ENCODE measurements at regions not wholly inside any gene's neighbourhood (a gene's known extent, or its start where the extent isn't known, plus 50 kb on each side); places are given as distances from the start of the nearest gene placed in this dataset.

- TF ChIP-seq EZH2 (IDR thresholded peaks at IDR 0.05; ENCODE audit: borderline replicate concordance, insufficient read depth, low read depth, low read length, poor library complexity, severe bottlenecking) = no peak
- H3K79me2 ChIP-seq (ENCODE audit: control insufficient read depth, insufficient read depth, low read length) = no peaks in the 10 kb centered on the region
- H3K27me3 ChIP-seq (replicated peaks in 1 of 4; ENCODE audit: control extremely low read depth in 1 of 4, control insufficient read depth in 3 of 4, insufficient read depth in 4 of 4, low read length in 3 of 4) = no peaks in the 10 kb centered on the region
- no peaks in the 10 kb centered on the region for H3K27me3 Mint-ChIP-seq
- CTCF ChIA-PET = no interaction called here
- H3K4me2 ChIP-seq (replicated peaks; ENCODE audit: low read depth, low read length, poor library complexity, severe bottlenecking) = no peak overlapping the region
- intact Hi-C loops (cut with micrococcal nuclease) = no loop called here
- H3K36me3 ChIP-seq (replicated peaks in 1 of 2; ENCODE audit: control extremely low read depth in 1 of 2, control insufficient read depth in 1 of 2, extremely low read depth in 1 of 2, insufficient read depth in 2 of 2, low read length in 1 of 2) = no peaks in the 10 kb centered on the region
- H3K9me3 Mint-ChIP-seq (ENCODE audit: insufficient read depth) = no peaks in the 10 kb centered on the region
- no peak overlapping the region for H3K4me3 Mint-ChIP-seq
- DNase-seq (no peak), ATAC-seq (ENCODE audit: low read depth) (no peak)
- no peak overlapping the region for H3K27ac ChIP-seq (ENCODE audit: low read length in 2 of 2)
- POLR2A ChIA-PET = no interaction called here
- H3K4me3 ChIP-seq (ENCODE audit: control extremely low read depth in 1 of 5, extremely low read depth in 1 of 5, insufficient read depth in 1 of 5, low read depth in 2 of 5, low read length in 4 of 5) = no peak overlapping the region
- H4K20me1 ChIP-seq (ENCODE audit: control insufficient read depth, insufficient read depth, low read length, poor library complexity, severe bottlenecking) = no peaks in the 10 kb centered on the region
- no peak overlapping the region for H3K9ac ChIP-seq (ENCODE audit: low read length)
- no peaks in the 10 kb centered on the region for H3K9me3 ChIP-seq (ENCODE audit: control extremely low read depth in 1 of 3, control insufficient read depth in 2 of 3, insufficient read depth in 1 of 3, low read length in 2 of 3)
- H3K27ac Mint-ChIP-seq = no peak overlapping the region
- H3K4me1 Mint-ChIP-seq = no peaks in the 10 kb centered on the region
- no CpG with 5 or more reads among the region's 2 CpGs for WGBS (ENCODE audit: insufficient coverage)
- no peak overlapping the region for H2AFZ ChIP-seq (ENCODE audit: insufficient read depth, low read depth, low read length, poor library complexity, severe bottlenecking)
- no peaks in the 10 kb centered on the region for H3K4me1 ChIP-seq (ENCODE audit: control insufficient read depth in 2 of 2, insufficient read depth in 2 of 2, low read length in 2 of 2)
Measured at GRCh38 chr4:156660465-156660864, 311.1 kb downstream of the PDGFC start.

GRCh38 chr4:156659983-156660382, 311.6 kb downstream of the PDGFC start:
- ChIA-PET CTCF (no interaction called here), POLR2A (no interaction called here)
- no peak overlapping the region for H3K4me2 ChIP-seq (replicated peaks; ENCODE audit: low read depth, low read length, poor library complexity, severe bottlenecking)
- intact Hi-C loops (cut with micrococcal nuclease) = no loop called here
- no peak overlapping the region for H3K4me3 ChIP-seq (ENCODE audit: control extremely low read depth in 1 of 5, extremely low read depth in 1 of 5, insufficient read depth in 1 of 5, low read depth in 2 of 5, low read length in 4 of 5)
- peaks cover 0 to 3% (median 0%) of the 10 kb centered on the region in 3 donors for H3K9me3 ChIP-seq (ENCODE audit: control extremely low read depth in 1 of 3, control insufficient read depth in 2 of 3, insufficient read depth in 1 of 3, low read length in 2 of 3)
- no peak for TF ChIP-seq CTCF (IDR thresholded peaks at IDR 0.05)
- TF ChIP-seq EZH2 (IDR thresholded peaks at IDR 0.05; ENCODE audit: borderline replicate concordance, insufficient read depth, low read depth, low read length, poor library complexity, severe bottlenecking) = no peak
- no peak overlapping the region for H3K9ac ChIP-seq (ENCODE audit: low read length)
- no peaks in the 10 kb centered on the region for H3K36me3 ChIP-seq (replicated peaks in 1 of 2; ENCODE audit: control extremely low read depth in 1 of 2, control insufficient read depth in 1 of 2, extremely low read depth in 1 of 2, insufficient read depth in 2 of 2, low read length in 1 of 2)
- H4K20me1 ChIP-seq (ENCODE audit: control insufficient read depth, insufficient read depth, low read length, poor library complexity, severe bottlenecking) = no peaks in the 10 kb centered on the region
- no peaks in the 10 kb centered on the region for H3K79me2 ChIP-seq (ENCODE audit: control insufficient read depth, insufficient read depth, low read length)
- DNase-seq (no peak), ATAC-seq (ENCODE audit: low read depth) (no peak)
- no peaks in the 10 kb centered on the region for H3K27me3 ChIP-seq (replicated peaks in 1 of 4; ENCODE audit: control extremely low read depth in 1 of 4, control insufficient read depth in 3 of 4, insufficient read depth in 4 of 4, low read length in 3 of 4)
- Mint-ChIP-seq H3K4me3 (no peak overlapping the region), H3K9me3 (ENCODE audit: insufficient read depth) (no peaks in the 10 kb centered on the region), H3K4me1 (no peaks in the 10 kb centered on the region), H3K27ac (no peak overlapping the region), H3K27me3 (no peaks in the 10 kb centered on the region)
- H3K4me1 ChIP-seq (ENCODE audit: control insufficient read depth in 2 of 2, insufficient read depth in 2 of 2, low read length in 2 of 2) = no peaks in the 10 kb centered on the region
- H3K27ac ChIP-seq (ENCODE audit: low read length in 2 of 2) = no peak overlapping the region
- no CpG with 5 or more reads among the region's 3 CpGs for WGBS (ENCODE audit: insufficient coverage)
- no peak overlapping the region for H2AFZ ChIP-seq (ENCODE audit: insufficient read depth, low read depth, low read length, poor library complexity, severe bottlenecking)

All from B cell (primary cell).